Sigmoid colon (tissue), 4 donors: ENCODE measurements at regions not wholly inside any gene's neighbourhood (a gene's known extent, or its start where the extent isn't known, plus 50 kb on each side); places are given as distances from the start of the nearest gene placed in this dataset.

Experiments used
- EP300 ChIP-seq, 4 donors: sonication (generic); formaldehyde crosslinking; IDR thresholded peaks; one replicate each; pipeline ENCODE4 v1.6.1; 2017; ENCODE audit warnings: antibody characterized with exemption in 4 of 4
- POLR2AphosphoS5 ChIP-seq, 4 donors: sonication (generic); formaldehyde crosslinking; IDR thresholded peaks; one replicate each; pipeline ENCODE4 v1.6.1; 2017; ENCODE audit warnings: antibody characterized with exemption in 4 of 4
- TF ChIP-seq, protein P1 (sequence below), 4 experiments: fragments of 450-650 bp in 3 of 4; fragments of 200-600 bp in 1 of 4; IDR thresholded peaks; one replicate each; pipeline ENCODE4 v1.5.1; 2016 to 2019; ENCODE audit warnings: antibody characterized with exemption in 4 of 4, mild to moderate bottlenecking in 3 of 4, moderate library complexity in 2 of 4

DNA sequence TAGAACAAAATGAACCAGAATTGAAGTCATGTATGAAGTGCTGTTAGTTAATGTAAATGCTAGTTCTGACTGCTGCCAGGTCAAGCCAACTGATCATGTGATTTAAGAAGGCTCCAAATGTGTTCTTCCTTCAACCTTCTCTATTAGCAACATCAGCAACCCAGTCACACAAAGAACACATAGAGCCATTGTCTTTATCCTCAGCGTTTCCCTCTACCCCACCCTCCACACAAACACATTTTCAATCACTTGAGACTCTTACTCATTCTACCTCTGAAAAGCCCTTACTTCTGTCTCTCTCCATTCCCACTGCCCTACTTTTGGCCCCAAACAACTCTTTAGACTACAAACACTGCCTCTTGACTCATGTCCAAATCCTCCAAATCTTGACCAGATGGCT is 89.7 kb upstream of the KDR start:
- TF ChIP-seq, protein P1, sequence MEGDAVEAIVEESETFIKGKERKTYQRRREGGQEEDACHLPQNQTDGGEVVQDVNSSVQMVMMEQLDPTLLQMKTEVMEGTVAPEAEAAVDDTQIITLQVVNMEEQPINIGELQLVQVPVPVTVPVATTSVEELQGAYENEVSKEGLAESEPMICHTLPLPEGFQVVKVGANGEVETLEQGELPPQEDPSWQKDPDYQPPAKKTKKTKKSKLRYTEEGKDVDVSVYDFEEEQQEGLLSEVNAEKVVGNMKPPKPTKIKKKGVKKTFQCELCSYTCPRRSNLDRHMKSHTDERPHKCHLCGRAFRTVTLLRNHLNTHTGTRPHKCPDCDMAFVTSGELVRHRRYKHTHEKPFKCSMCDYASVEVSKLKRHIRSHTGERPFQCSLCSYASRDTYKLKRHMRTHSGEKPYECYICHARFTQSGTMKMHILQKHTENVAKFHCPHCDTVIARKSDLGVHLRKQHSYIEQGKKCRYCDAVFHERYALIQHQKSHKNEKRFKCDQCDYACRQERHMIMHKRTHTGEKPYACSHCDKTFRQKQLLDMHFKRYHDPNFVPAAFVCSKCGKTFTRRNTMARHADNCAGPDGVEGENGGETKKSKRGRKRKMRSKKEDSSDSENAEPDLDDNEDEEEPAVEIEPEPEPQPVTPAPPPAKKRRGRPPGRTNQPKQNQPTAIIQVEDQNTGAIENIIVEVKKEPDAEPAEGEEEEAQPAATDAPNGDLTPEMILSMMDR (IDR thresholded peaks at IDR 0.05), result no peak
- TF ChIP-seq EP300 (IDR thresholded peaks at IDR 0.05) (no peak), POLR2AphosphoS5 (IDR thresholded peaks at IDR 0.05) (no peak)
